ENCODE measurements at regions not wholly inside any gene's neighbourhood (a gene's known extent, or its start where the extent isn't known, plus 50 kb on each side); places are given as distances from the start of the nearest gene placed in this dataset.

DNA sequence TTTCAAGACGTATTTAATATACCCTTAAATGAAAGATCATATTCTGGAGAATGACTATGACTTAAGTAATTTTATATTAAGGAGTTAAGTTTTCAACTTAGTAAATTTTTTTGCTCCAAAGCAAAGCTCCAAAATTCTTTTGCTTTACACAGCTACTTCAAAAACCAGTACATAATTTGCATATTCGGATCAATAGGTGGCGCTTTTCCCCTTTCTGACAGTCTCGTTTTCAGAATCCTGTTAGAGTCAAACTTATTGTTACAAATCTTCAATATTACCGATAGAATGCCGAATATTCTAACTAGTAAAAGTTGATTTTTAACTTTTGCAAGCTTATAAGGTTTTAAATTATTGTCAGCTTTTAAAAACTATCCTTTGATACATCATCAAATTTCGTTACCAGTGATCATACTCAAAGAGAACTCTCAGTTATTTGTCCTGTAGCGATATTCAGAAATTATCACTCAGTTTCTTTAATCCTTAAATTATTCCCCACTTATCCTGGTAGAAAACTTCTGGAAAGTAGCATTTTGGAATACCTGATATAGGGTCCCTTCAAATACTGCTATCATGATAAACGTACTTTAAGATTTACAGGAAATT, 852.7 kb upstream of the KLHL1 start:
- TF ChIP-seq CTCF (IDR thresholded peaks at IDR 0.05; ENCODE audit: extremely low read depth in 1 of 2, insufficient read depth in 1 of 2, low read depth in 1 of 2, low read length in 2 of 2) (peak; percentile 37 to 53), POLR2AphosphoS5 (IDR thresholded peaks at IDR 0.05; ENCODE audit: insufficient read depth, low read depth, low read length) (no peak), POLR2A (IDR thresholded peaks at IDR 0.05; ENCODE audit: low read depth, low read length) (no peak), EZH2 (IDR thresholded peaks at IDR 0.05; ENCODE audit: borderline replicate concordance, low read depth, low read length, severe bottlenecking) (no peak), JUN (IDR thresholded peaks at IDR 0.05; ENCODE audit: borderline replicate concordance, insufficient read depth, insufficient read length, low read depth) (no peak), MYC (IDR thresholded peaks at IDR 0.05; ENCODE audit: low read depth, low read length) (no peak)
